ENCODE measurements at regions not wholly inside any gene's neighbourhood (a gene's known extent, or its start where the extent isn't known, plus 50 kb on each side); places are given as distances from the start of the nearest gene placed in this dataset.

DNA sequence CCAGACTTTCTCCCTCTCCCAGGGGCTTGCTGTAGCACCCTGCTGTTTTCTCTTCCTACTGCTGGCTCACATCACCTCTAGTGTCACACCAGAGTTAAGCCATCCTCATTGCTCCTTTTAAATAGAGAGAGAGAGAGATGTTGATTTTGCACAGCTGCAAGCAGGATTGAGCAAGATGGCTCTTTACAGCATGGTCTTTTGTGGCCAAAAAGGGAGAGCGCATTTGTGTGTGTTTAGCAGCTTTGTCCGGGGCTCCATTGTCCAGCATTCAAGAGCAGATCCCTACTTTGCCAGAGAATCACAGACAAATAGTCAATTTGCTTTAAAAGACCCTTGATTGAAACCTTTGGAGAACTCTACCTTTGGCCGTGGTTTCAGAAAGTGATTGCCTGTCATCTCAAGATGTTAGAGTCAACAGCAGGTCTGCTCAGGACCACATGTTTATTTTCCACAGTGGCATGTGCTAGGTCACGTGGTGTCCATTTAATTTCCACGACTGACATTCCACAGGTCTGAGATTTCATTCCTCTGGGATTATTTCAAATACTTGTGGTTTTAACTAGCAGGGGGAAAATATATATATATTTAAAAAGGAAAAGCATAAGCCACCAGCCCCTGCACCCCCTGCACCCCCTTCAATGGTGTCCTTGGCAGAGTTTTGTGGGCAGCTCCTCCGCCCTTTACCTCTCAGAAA, 359.9 kb upstream of the SLC14A2 start:
- Mint-ChIP-seq H3K27ac (no peak overlapping the region), H3K4me1 (no peaks in the 10 kb centered on the region), H3K36me3 (no peaks in the 10 kb centered on the region), H3K4me3 (no peak overlapping the region), H3K9me3 (no peaks in the 10 kb centered on the region)
- no peak for ATAC-seq
- no peak for DNase-seq (ENCODE audit: low spot score in 2 of 2)

DNA sequence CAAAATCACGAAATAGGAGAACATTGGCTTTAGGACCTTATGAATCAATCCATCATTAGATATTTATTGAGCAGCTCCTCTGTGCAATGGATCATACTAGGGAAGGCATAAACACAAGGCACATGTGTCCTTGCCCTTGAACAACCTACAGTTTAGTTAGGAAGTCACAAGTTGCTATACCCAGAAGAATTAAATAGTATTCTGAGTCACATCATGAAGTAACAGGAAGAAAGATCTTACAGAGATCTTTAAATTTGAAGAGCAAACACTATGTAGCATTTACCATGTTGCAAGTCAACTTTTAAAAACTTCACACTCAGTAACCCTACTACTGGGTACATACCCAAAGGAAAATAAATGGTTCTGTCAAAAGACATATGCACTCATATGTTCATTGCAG, 355.2 kb upstream of the SLC14A2 start:
- Mint-ChIP-seq H3K27ac (no peak overlapping the region), H3K9me3 (no peaks in the 10 kb centered on the region), H3K36me3 (no peaks in the 10 kb centered on the region), H3K4me3 (no peak overlapping the region), H3K4me1 (no peaks in the 10 kb centered on the region)
- no peak for DNase-seq (ENCODE audit: low spot score in 2 of 2)
- ATAC-seq = no peak

DNA sequence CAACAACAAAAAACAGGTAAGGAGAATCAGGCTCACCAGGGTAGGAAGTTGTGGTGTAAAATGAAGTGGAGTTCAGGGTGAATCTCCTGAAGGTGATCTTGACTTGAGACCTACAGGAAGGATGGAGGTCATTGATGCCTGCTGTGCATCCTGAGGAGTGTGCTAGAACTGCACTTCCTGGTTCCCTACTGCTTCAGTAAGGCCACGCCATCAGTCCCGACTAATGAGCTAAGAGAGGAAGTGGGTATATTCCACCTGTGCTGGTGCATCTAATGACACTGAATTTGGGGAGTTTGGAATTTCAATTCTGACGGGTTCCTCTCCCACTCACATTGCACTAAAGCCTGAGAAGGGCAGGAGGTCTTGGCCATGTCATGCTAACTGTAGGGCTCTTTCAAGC, 349.3 kb upstream of the SLC14A2 start:
- no peak for ATAC-seq
- no peak overlapping the region for H3K27ac Mint-ChIP-seq
- no peaks in the 10 kb centered on the region for H3K9me3 Mint-ChIP-seq
- DNase-seq (ENCODE audit: low spot score in 2 of 2) = no peak
- no peaks in the 10 kb centered on the region for H3K4me1 Mint-ChIP-seq
- no peak overlapping the region for H3K4me3 Mint-ChIP-seq
- no peaks in the 10 kb centered on the region for H3K36me3 Mint-ChIP-seq

DNA sequence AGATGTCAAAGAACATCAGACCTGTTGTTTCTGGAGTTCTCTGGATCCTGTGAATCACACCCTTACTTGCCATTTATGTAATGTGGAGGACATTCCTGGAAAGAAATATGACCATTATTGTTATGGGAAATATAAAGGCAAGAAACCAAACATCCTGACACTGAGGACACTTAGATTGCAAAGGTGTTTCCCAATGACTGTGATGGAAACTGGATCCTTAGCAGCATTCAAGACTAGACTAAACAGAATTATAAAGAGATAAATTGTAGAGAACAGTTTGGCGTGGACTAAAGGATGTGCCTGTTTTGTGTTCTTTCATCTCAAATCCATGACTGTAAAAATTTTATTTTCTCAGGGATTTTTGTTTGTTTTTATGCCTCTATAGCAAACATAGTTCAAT, 347.7 kb upstream of the SLC14A2 start:
- ATAC-seq (no peak), DNase-seq (ENCODE audit: low spot score in 2 of 2) (no peak)
- H3K9me3 Mint-ChIP-seq = no peaks in the 10 kb centered on the region
- H3K4me3 Mint-ChIP-seq = no peak overlapping the region
- no peaks in the 10 kb centered on the region for H3K4me1 Mint-ChIP-seq
- no peak overlapping the region for H3K27ac Mint-ChIP-seq
- no peaks in the 10 kb centered on the region for H3K36me3 Mint-ChIP-seq

DNA sequence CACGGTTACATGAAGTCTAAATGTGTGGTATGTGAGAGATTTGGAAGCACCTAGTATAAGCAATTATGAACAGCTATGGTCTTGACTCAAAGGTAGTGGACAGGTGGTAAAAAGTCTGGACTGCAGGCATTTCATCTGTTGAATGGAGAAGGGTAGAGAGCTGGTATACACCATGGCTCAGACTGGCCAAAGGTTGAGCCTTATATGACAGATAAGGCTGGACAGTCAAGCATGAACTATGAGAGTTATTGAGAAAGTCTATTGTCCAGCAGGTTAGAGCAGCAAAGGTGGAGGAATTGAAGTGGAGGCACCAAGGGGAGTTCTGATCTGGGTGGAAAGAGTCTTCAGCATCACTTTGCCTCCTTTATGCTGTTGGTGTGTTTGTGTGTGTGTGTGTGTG, 346.7 kb upstream of the SLC14A2 start:
- DNase-seq (ENCODE audit: low spot score in 2 of 2) = no peak
- ATAC-seq = no peak
- Mint-ChIP-seq H3K27ac (no peak overlapping the region), H3K9me3 (no peaks in the 10 kb centered on the region), H3K4me3 (no peak overlapping the region), H3K36me3 (no peaks in the 10 kb centered on the region), H3K4me1 (no peaks in the 10 kb centered on the region)

DNA sequence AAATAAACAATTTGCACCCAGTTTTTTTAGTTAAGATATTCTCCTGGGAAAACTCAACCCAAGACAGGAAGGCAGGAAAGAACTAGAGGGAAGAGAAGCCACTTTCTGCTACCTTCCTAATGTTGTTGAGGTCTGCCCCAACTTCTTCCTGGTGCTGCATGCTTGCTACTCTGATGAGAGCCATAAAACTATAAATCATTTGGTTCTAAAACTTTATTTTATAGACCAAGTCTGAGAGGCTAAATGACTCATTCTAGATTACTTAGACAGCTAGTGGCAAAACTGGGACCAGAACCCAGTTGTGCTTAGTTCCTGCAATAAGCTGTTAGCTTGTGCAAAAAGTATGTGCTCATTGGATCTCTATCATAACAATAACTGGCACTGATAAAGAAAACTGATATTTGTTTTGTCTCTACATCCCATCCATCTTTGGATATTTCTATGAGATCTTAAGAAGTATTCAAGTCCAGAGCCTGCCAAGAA, 344.9 kb upstream of the SLC14A2 start:
- Mint-ChIP-seq H3K27ac (no peak overlapping the region), H3K4me3 (no peak overlapping the region), H3K4me1 (no peaks in the 10 kb centered on the region), H3K9me3 (no peaks in the 10 kb centered on the region), H3K36me3 (no peaks in the 10 kb centered on the region)
- ATAC-seq (no peak), DNase-seq (ENCODE audit: low spot score in 2 of 2) (no peak)

DNA sequence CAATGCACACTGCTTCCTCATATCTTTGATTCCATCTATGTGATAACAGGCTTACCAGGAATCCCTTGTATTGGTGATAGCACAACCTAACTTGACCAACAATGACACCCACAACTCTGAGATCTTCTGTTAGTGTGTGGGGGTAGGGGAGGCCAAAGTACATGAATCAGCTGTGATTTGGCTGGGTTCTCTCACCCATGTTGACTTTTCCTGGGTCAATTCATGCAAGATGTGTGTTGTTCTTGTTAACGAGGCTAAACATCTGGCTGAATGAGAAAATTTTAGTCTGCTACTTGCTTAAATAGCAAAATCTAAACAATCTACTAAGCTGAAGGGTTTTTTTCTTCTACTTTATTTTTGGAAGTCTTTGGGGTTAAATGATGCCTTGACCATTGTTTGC, 341.2 kb upstream of the SLC14A2 start:
- H3K9me3 Mint-ChIP-seq = no peaks in the 10 kb centered on the region
- H3K36me3 Mint-ChIP-seq = no peaks in the 10 kb centered on the region
- DNase-seq (ENCODE audit: low spot score in 2 of 2) (no peak), ATAC-seq (no peak)
- H3K4me1 Mint-ChIP-seq = no peaks in the 10 kb centered on the region
- H3K27ac Mint-ChIP-seq = no peak overlapping the region
- no peak overlapping the region for H3K4me3 Mint-ChIP-seq

DNA sequence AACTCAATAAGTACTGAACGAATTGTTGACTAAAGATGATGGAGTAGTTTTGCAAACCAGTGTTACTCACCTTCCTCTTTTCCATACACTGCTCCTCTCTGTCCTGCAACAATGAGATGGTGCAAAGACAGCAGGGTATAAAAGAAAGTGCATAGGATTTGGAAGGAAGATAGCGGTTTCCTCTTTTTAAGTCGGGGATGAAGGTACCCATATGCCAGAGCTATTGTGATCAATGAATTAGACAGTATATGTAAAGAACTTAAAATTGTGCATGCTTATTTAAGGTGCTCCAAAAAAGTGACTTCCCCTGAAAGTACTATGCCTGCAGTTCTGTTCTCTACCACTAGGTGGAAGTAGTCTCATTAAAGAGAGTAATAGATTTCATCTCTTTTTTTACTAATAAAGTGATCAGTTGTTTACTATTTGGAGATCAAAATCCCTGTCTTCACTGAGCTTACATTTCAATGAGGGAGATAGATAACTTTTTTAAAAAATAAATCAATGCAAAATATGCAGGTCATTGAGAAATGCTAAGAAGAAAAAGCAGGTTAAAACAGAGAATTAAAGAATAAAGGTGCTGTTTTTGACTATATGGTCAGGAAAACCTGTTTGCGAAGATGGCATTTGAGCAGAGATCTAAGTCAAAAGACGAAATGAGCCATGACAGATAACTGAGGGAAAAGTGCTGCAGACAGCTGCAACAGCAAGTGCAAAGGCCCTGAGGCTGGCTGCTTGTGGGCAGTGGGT, 339.7 kb upstream of the SLC14A2 start:
- H3K36me3 Mint-ChIP-seq = no peaks in the 10 kb centered on the region
- DNase-seq (ENCODE audit: low spot score in 2 of 2) (no peak), ATAC-seq (no peak)
- H3K9me3 Mint-ChIP-seq = no peaks in the 10 kb centered on the region
- H3K27ac Mint-ChIP-seq = no peak overlapping the region
- no peak overlapping the region for H3K4me3 Mint-ChIP-seq
- H3K4me1 Mint-ChIP-seq = no peaks in the 10 kb centered on the region

DNA sequence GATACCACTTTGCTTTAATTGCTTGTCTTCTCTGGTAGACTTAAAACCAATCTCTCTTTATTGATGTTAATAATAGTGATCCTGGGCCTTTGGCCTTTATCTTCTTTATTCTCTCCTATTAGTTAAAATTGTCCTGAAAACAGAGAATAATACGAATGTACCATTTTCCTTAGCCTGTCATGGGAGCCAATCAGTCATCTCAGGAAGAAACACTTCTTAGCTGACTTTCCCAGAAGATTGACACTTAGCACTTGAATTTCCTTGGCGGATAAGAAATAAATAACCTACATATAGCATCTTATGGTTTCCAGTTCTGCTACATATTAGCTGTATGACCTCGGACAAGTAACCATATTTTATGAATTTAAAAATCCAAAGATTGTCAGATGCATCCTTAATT, 338.4 kb upstream of the SLC14A2 start:
- no peak overlapping the region for H3K27ac Mint-ChIP-seq
- ATAC-seq (no peak), DNase-seq (ENCODE audit: low spot score in 2 of 2) (no peak)
- H3K9me3 Mint-ChIP-seq = no peaks in the 10 kb centered on the region
- H3K4me3 Mint-ChIP-seq = no peak overlapping the region
- no peaks in the 10 kb centered on the region for H3K36me3 Mint-ChIP-seq
- no peaks in the 10 kb centered on the region for H3K4me1 Mint-ChIP-seq

DNA sequence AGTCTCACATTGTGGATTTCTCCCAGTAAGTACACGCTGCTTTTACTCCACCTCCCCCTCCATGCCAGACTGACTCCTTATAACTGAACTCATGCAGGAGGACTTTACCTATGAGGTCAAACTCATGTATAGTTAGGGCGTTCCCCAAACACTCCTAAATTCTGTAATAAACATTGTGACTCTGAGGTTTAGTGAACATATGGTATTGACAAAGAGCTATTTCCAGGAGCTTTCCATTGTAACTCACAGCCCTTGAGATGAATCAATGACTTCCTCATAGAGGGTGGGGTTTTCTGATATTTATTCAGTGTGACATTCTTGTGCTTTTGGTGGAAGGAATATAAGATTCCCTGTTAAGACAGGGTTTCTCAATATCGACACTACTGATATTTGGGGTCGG, 337.4 kb upstream of the SLC14A2 start:
- ATAC-seq (no peak), DNase-seq (ENCODE audit: low spot score in 2 of 2) (no peak)
- H3K9me3 Mint-ChIP-seq = no peaks in the 10 kb centered on the region
- no peak overlapping the region for H3K4me3 Mint-ChIP-seq
- no peaks in the 10 kb centered on the region for H3K36me3 Mint-ChIP-seq
- H3K4me1 Mint-ChIP-seq = no peaks in the 10 kb centered on the region
- H3K27ac Mint-ChIP-seq = no peak overlapping the region

DNA sequence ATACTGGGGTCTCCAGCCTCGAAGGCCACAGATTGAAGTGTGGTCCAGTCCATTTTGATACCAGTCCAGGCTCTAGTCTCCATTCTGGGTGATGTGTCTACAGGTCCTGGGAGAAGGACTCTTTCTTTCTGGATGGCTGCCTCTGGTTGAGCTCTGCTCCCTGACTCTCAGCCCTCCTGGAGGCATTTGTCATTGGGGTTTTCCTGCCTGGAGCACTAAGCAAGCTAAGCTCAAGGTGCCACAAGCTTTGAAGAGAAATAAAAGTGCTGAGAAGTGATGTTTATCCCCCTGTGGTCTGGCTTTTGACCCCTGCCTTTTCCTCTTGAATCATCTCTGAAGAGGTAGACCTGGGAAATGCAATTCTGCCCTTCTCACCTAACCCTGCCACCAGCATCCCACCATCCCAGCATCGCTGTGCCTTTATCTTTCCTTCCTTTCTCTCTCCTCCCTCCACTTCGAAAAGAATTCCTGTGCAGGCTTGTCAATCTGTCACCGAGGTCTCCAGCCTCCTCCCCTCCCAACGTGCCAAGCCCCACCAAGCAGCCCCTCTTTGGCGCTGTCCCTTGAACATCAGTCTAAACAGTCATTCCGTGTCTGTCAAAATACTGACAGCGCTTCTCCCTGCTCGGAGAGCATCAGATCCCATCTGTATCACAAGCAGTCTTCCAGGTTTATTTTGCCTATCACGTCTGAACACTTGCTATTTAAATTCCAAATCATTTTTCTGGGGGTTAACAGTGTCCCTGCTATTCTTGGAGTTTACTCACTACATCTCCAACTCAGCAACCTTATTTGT, 334.6 kb upstream of the SLC14A2 start:
- H3K4me3 Mint-ChIP-seq = no peak overlapping the region
- no peak for ATAC-seq
- H3K27ac Mint-ChIP-seq = no peak overlapping the region
- no peaks in the 10 kb centered on the region for H3K9me3 Mint-ChIP-seq
- no peaks in the 10 kb centered on the region for H3K4me1 Mint-ChIP-seq
- no peak for DNase-seq (ENCODE audit: low spot score in 2 of 2)
- H3K36me3 Mint-ChIP-seq = no peaks in the 10 kb centered on the region

DNA sequence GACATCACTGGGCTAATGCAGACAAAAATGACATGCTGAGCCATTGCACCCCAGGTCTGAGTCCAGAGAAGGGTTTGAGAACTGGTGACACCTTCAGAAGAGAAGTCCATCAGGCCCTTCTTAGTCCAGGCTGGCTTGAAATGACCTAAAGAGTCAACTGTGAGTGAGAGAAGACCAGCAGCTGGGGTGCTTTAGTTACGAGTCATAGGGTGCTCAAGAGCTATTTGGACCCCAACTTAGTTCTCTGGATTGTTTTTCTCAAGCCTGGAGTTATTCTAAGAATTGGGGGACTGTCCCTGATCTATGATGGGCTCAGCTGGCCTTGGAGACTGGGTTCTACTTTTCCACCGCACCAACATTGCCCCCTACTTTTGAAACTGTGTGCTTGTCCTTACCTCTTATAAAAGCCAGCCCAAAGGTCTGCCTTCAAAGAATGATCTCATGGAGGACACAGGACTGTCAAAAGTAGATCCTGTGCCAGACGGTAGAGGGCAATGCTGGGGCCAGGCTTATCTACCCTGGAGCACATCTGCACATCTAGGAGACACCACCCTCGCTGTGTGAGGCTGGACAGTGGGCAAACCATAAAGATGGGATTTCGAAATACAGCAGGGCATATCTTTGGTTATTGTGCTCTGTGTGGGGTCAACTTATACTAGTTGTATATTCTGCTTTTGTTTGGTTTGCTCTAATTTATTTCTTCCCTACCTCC, 333.0 kb upstream of the SLC14A2 start:
- no peak overlapping the region for H3K27ac Mint-ChIP-seq
- no peaks in the 10 kb centered on the region for H3K4me1 Mint-ChIP-seq
- no peaks in the 10 kb centered on the region for H3K36me3 Mint-ChIP-seq
- DNase-seq (ENCODE audit: low spot score in 2 of 2) = no peak
- no peak overlapping the region for H3K4me3 Mint-ChIP-seq
- H3K9me3 Mint-ChIP-seq = no peaks in the 10 kb centered on the region
- ATAC-seq = no peak

DNA sequence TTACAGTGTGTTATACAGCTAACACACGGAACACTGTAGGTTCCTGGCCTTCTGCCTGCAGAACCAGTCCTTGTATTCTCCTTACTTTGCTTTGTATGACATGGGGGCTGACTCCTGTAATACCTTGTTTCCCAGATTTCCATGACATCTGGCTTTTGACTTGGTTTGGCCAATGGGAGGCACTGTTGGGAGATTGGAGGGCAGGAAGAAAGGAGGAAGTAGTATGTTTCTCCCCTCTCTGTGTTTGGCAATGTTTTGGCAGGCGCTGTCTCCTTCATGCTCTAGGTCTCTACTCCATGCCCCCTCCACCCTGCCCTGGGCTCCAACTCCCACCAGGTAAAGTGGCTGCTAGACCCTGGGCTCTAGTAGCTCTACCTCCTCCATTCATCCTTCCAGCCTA, 331.1 kb upstream of the SLC14A2 start:
- DNase-seq (ENCODE audit: low spot score in 2 of 2) (no peak), ATAC-seq (no peak)
- Mint-ChIP-seq H3K27ac (no peak overlapping the region), H3K36me3 (no peaks in the 10 kb centered on the region), H3K9me3 (no peaks in the 10 kb centered on the region), H3K4me3 (no peak overlapping the region), H3K4me1 (no peaks in the 10 kb centered on the region)

DNA sequence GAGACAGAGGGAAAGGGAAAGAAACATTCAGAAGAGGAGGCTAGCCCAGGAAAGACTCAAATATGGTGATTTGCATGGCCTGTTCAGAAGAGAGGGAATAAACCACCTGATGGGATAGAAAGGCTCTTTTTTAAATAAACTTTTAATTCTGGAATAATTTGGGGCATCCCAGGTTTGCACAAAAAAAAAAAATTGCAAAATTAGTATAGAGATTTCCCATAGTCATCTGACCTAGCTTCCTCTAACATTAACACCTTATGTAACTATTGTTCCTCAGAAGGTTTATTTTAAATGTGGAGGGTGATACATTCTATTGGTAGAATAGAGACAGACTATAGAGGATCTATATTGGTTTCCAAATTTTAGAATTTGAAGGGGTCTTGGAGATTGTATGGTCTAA, 330.4 kb upstream of the SLC14A2 start:
- Mint-ChIP-seq H3K4me3 (no peak overlapping the region), H3K9me3 (no peaks in the 10 kb centered on the region), H3K4me1 (no peaks in the 10 kb centered on the region), H3K36me3 (no peaks in the 10 kb centered on the region), H3K27ac (no peak overlapping the region)
- ATAC-seq = no peak
- DNase-seq (ENCODE audit: low spot score in 2 of 2) = no peak

DNA sequence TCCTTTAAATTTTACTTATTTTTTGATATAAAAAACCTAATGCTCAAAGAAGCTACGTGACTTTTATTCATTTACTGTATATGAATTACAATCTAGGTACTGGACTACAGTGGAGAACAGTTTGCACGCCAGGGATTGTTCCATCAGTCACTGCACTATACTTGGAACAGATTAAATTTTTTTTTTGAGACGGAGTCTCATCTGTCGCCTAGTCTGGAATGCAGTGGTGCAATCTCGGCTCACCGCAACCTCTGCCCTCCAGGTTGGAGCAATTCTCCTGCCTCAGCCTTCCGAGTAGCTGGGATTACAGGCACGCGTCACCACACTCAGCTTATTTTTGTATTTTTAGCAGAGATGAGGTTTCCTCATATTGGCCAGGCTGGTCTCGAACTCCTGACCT, 330.0 kb upstream of the SLC14A2 start:
- H3K36me3 Mint-ChIP-seq = no peaks in the 10 kb centered on the region
- H3K27ac Mint-ChIP-seq = no peak overlapping the region
- ATAC-seq (no peak), DNase-seq (ENCODE audit: low spot score in 2 of 2) (no peak)
- H3K4me3 Mint-ChIP-seq = no peak overlapping the region
- H3K4me1 Mint-ChIP-seq = no peaks in the 10 kb centered on the region
- no peaks in the 10 kb centered on the region for H3K9me3 Mint-ChIP-seq
